GM12873 (cell line): ENCODE measurements at regions not wholly inside any gene's neighbourhood (a gene's known extent, or its start where the extent isn't known, plus 50 kb on each side); places are given as distances from the start of the nearest gene placed in this dataset.

ENCODE experiments used
- TF ChIP-seq, protein P1 (sequence below): IDR thresholded peaks from 2 replicates; pipeline ENCODE4 v1.5.1; 2012; ENCODE audit warnings: low read depth, mild to moderate bottlenecking, moderate library complexity, low read length, control low read depth; ENCODE audit not compliant: insufficient read depth; ENCODE audit errors: missing control alignments

DNA sequence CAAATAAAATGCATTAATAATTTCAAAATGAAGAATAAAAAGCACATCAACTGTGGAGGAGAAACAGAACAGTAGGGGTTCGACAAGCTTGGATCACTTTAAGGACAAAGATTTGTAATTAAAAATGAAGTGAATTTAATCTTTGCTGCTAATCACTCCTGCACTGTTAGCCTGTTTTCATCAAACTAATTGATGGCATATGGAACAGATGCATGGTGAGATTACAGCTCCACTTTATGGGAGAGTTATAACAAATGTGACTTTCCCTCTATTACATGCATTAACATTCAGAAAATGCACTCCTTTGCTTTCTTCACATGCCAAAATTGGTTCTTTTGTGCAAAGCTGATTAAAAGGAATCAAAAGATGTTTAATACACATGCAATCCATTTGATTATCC lies 207.2 kb upstream of the C21orf91 start:
- TF ChIP-seq, protein P1, sequence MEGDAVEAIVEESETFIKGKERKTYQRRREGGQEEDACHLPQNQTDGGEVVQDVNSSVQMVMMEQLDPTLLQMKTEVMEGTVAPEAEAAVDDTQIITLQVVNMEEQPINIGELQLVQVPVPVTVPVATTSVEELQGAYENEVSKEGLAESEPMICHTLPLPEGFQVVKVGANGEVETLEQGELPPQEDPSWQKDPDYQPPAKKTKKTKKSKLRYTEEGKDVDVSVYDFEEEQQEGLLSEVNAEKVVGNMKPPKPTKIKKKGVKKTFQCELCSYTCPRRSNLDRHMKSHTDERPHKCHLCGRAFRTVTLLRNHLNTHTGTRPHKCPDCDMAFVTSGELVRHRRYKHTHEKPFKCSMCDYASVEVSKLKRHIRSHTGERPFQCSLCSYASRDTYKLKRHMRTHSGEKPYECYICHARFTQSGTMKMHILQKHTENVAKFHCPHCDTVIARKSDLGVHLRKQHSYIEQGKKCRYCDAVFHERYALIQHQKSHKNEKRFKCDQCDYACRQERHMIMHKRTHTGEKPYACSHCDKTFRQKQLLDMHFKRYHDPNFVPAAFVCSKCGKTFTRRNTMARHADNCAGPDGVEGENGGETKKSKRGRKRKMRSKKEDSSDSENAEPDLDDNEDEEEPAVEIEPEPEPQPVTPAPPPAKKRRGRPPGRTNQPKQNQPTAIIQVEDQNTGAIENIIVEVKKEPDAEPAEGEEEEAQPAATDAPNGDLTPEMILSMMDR: no peak

DNA sequence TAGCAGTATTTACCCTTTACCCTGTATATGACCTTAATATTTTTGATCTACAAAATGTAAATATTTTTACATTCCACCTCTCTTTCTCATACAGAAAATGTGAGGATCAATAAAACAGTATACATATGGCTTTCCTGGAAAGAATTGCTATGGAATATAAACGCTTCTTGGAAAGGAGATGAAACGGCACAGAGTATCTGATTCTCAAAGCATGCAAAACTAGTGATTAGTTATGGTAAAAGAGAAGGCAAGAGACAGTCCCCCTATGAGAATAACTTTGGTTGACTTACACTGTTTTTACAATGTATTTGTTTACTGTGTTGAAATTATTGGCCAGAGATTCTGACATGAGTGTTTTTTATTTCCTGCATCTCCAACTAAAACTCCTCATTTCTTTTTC lies 204.6 kb upstream of the C21orf91 start:
- TF ChIP-seq, protein P1: no peak

DNA sequence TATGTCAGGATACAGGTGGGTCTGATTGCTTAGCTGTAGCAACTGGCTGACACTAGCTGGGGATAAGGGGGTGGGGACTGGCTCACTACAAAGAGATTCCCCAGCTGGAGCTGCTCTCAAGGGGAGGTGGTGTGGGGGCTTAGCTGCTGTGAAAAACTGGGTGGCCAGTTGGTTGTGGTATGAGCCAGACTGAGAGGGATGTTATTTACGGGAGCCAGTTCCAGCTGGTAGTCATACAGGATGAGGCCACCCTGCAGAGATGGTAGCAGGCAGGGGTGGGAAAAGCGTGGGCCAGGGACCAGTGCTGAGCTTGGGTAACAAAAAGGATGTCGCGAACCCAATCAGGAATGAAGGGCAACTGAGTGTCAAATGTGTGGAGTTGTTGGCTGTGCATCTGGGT lies 204.0 kb upstream of the C21orf91 start:
- TF ChIP-seq, protein P1: no peak

DNA sequence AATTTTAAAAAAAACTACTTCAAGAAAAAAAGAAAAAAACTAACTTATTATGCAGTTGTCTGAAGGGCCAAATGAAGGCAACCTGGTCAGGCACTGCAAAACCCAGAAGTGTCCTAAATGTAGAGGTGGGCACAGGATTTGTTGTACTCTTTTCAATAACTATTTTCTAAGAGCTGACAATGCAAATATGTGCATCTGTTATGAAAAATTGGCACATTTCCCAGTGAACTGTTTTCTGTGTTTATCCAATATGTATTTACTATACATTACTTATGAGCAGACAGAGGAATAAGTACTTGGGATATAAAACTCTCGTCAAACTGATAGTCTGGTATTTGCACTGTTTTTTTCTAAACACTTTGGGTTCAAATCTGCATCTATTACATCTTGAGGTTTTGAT lies 188.0 kb upstream of the C21orf91 start:
- TF ChIP-seq, protein P1: no peak

DNA sequence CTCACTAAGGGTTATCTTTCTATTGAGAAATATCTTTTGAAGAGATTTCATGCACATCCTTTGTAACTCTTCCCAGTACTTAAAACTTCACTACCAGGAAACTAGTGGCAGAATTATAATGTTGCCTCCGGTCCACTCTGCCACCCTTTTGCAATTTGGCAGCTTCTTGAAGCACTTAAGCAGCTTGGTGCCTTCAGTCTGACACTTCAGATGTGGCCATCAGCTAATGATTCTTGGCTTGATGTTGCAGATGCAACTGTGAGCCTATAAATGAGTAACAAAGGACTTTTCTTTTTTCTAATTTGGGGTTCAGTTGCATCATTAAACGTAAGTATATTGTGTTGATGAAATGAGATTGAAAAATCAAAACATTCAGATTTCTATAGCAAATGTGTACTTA lies 187.5 kb upstream of the C21orf91 start:
- TF ChIP-seq, protein P1: no peak

DNA sequence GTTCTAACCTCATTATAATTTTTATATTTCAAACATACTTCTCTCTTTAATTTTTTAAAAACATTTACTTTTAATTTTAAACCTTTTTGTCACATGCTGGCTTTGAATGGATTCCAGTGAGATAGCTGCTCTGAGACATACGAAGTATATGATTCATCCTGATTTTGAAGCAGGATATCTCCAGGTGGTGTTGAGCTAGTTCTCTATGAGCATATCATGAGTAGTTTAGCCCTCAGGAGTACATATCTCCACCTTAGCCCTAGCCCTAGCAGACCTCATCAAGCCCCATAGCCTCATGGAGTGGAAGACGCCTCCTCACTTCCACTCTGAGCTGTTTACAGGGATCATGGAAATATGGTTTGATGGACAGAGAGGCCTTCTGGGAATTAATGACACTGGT lies 183.2 kb upstream of the C21orf91 start:
- TF ChIP-seq, protein P1: no peak

DNA sequence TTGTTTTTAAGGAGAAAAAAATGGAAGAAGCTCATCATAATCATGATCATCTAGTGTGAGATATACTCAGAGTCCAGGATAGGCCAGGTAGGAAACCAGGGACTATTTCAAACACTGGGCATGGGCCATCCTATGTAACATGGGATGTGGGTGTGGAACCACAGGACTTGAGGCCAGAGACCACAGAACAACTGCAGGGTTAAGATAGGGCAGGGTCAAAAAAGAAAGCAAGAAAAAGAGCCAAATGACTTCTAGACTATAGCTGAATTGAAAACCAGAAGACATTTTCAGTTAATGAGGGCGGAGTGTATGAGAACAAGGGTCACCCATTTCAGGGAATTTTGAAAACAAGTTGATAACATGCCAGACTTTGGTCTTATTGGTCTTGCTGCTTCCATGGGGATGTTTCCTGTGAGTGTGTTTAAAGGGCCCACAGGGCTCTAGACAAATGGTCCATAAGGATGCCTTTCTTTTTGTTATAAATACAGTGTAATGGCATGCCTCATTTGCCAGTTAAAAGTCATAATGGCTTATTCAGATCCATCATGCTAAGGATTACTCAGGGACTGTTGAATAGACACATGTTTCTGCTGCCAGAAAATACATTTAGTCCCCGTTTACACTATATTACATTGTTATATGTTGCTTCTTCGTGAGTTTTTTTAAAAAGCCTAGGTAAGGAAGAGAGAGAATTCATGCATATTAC lies 182.0 kb upstream of the C21orf91 start:
- TF ChIP-seq, protein P1: no peak

DNA sequence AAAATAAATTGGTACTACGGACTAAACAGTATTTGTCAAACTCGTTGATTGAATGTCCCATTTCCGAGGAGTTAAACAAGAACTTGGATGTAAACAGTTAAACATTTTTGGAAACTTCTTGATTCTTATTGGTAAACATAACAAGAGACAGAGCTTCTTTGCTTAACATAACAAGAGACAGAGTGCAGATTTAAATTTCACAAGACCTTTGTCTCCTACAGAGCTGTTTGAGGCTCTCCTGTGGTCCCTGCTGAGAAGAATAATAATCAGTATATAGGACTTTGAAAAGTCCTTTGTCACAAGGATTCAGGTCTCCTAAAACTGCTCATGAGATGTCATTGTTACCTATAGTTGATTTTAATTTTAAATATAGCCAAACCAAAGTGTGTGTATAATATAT lies 170.6 kb upstream of the C21orf91 start:
- TF ChIP-seq, protein P1: no peak
